ENCODE measurements at regions not wholly inside any gene's neighbourhood (a gene's known extent, or its start where the extent isn't known, plus 50 kb on each side); places are given as distances from the start of the nearest gene placed in this dataset.

- peaks cover 3 to 25% (median 14%) of the 10 kb centered on the region in 4 donors for H3K9me3 ChIP-seq
- H3K36me3 ChIP-seq = no peaks in the 10 kb centered on the region
- no peak overlapping the region for H3K4me3 ChIP-seq
- no peak overlapping the region for H3K27ac ChIP-seq
- TF ChIP-seq CTCF (IDR thresholded peaks at IDR 0.05) (no peak), POLR2AphosphoS5 (IDR thresholded peaks at IDR 0.05) (no peak)
- H3K27me3 ChIP-seq = no peaks in the 10 kb centered on the region
- no peaks in the 10 kb centered on the region for H3K4me1 ChIP-seq
- 70 to 88% (median 82%) methylated on average over 1 of the region's 1 CpG for WGBS, 5 donors
- intact Hi-C loops (cut with DNase I; ENCODE audit: low total_unique reads) = no loop called here
- DNase-seq = no peak
Observed at GRCh38 chr7:69467826-69468225, 130.4 kb upstream of the AUTS2 start.

- 77 to 89% (median 86%) methylated on average over 5 of the region's 5 CpGs for WGBS, 5 donors
- Histone ChIP-seq H3K27me3 (no peaks in the 10 kb centered on the region), H3K27ac (no peak overlapping the region), H3K4me3 (no peak overlapping the region), H3K36me3 (no peaks in the 10 kb centered on the region), H3K9me3 (no peaks in the 10 kb centered on the region), H3K4me1 (no peaks in the 10 kb centered on the region)
- intact Hi-C loops (cut with DNase I; ENCODE audit: low total_unique reads) = no loop called here
- TF ChIP-seq EP300 (IDR thresholded peaks at IDR 0.05) (no peak), CTCF (IDR thresholded peaks at IDR 0.05) (no peak), POLR2AphosphoS5 (IDR thresholded peaks at IDR 0.05) (no peak), POLR2A (IDR thresholded peaks at IDR 0.05) (no peak)
- DNase-seq = no peak
Observed at GRCh38 chr7:69476416-69476815, 121.9 kb upstream of the AUTS2 start.

DNA sequence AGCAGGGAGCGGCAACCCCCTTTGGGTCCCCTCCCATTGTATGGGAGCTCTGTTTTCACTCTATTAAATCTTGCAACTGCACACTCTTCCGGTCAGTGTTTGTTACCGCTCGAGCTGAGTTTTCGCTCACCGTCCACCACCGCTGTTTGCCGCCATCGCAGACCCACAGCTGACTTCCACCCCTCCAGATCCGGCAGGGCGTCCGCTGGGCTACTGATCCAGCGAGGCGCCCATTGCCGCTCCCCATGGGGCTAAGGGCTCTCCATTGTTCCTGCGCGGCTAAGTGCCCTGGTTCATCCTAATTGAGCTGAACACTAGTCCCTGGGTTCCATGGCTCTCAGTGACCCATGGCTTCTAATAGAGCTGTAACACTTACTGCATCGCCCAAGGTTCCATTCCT lies 115.6 kb upstream of the AUTS2 start:
- H3K27ac ChIP-seq = no peak overlapping the region
- 93 to 97% (median 96%) methylated on average over 16 to 18 of the region's 18 CpGs for WGBS, 5 donors
- H3K36me3 ChIP-seq = no peaks in the 10 kb centered on the region
- H3K27me3 ChIP-seq = no peaks in the 10 kb centered on the region
- intact Hi-C loops (cut with DNase I; ENCODE audit: low total_unique reads) = no loop called here
- no peak overlapping the region for H3K4me3 ChIP-seq
- no peaks in the 10 kb centered on the region for H3K4me1 ChIP-seq
- H3K9me3 ChIP-seq = no peaks in the 10 kb centered on the region
- no peak for DNase-seq
- TF ChIP-seq POLR2A (IDR thresholded peaks at IDR 0.05) (no peak), EP300 (IDR thresholded peaks at IDR 0.05) (no peak), POLR2AphosphoS5 (IDR thresholded peaks at IDR 0.05) (no peak), CTCF (IDR thresholded peaks at IDR 0.05) (no peak)

DNA sequence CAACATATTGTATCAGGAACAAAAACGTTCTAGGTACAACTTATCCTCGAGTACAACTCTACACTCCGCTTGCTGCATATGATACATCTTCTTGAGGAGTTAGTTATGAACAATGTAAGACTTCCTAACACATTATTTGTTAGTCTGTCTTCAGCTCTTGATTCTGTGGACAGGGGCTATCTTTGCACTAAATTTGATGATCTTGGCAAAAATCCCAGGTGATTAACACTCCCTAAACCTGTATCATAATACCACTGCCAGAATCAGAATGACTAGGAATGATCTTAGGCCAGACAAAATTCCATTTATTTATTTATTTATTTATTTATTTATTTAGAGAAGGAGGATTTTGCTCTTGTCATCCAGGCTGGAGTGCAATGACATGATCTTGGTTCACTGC lies 108.7 kb upstream of the AUTS2 start:
- H3K9me3 ChIP-seq = no peaks in the 10 kb centered on the region
- 87 to 97% (median 92%) methylated on average over 3 of the region's 3 CpGs for WGBS, 5 donors
- H3K36me3 ChIP-seq = no peaks in the 10 kb centered on the region
- intact Hi-C loops (cut with DNase I; ENCODE audit: low total_unique reads) = no loop called here
- no peak overlapping the region for H3K27ac ChIP-seq
- H3K4me3 ChIP-seq = no peak overlapping the region
- no peaks in the 10 kb centered on the region for H3K27me3 ChIP-seq
- H3K4me1 ChIP-seq = no peaks in the 10 kb centered on the region
- no peak for TF ChIP-seq POLR2A (IDR thresholded peaks at IDR 0.05)
- no peak for TF ChIP-seq EP300 (IDR thresholded peaks at IDR 0.05)
- TF ChIP-seq CTCF (IDR thresholded peaks at IDR 0.05) = no peak
- TF ChIP-seq POLR2AphosphoS5 (IDR thresholded peaks at IDR 0.05) = no peak
- DNase-seq = no peak
